ENCODE measurements at regions not wholly inside any gene's neighbourhood (a gene's known extent, or its start where the extent isn't known, plus 50 kb on each side); places are given as distances from the start of the nearest gene placed in this dataset.
"Not testable (repeated sequence)": the region's sequence is repeated elsewhere in the genome, so short reads cannot be mapped to it uniquely, and the experiment has no call there.

- DNase-seq: not testable (repeated sequence)
These were observed 180.9 kb downstream of the KLF13 start for GRCh38 chr15:31507573-31507972.

GRCh38 chr15:31508656-31509055 is 182.0 kb downstream of the KLF13 start:
- DNase-seq: no peak

GRCh38 chr15:31510057-31510456 is 183.4 kb downstream of the KLF13 start:
- DNase-seq: no peak

GRCh38 chr15:31511707-31512310 is 185.2 kb downstream of the KLF13 start:
- no peak for DNase-seq

- no peak for DNase-seq
These were observed 186.5 kb downstream of the KLF13 start for GRCh38 chr15:31513178-31513577.

GRCh38 chr15:31516440-31516839 is 189.8 kb downstream of the KLF13 start:
- DNase-seq: no peak

GRCh38 chr15:31516874-31517273 is 190.2 kb downstream of the KLF13 start:
- no peak for DNase-seq

- no peak for DNase-seq
These were observed 191.1 kb downstream of the KLF13 start for GRCh38 chr15:31517711-31518110.

- no peak for DNase-seq
These were observed 195.4 kb downstream of the KLF13 start for GRCh38 chr15:31522028-31522427.

GRCh38 chr15:31523027-31523654 is 196.5 kb downstream of the KLF13 start:
- DNase-seq: no peak

GRCh38 chr15:31523655-31524049 is 197.0 kb downstream of the KLF13 start:
- DNase-seq: no peak

GRCh38 chr15:31525185-31525695 is 198.6 kb downstream of the KLF13 start:
- no peak for DNase-seq

- no peak for DNase-seq
These were observed 199.5 kb downstream of the KLF13 start for GRCh38 chr15:31525988-31526665.

- DNase-seq: no peak
These were observed 200.5 kb downstream of the KLF13 start for GRCh38 chr15:31526916-31527690.

GRCh38 chr15:31528846-31529245 is 202.2 kb downstream of the KLF13 start:
- peak in 15 of 51 donors; percentile 8 to 57 (median 29) for DNase-seq

- peak in 1 of 51 donors; percentile 10 for DNase-seq
These were observed 211.3 kb downstream of the KLF13 start for GRCh38 chr15:31537770-31538592.

GRCh38 chr15:31540633-31541032 is 214.0 kb downstream of the KLF13 start:
- no peak for DNase-seq

GRCh38 chr15:31544361-31544760 is 217.7 kb downstream of the KLF13 start:
- DNase-seq: no peak

- DNase-seq: no peak
These were observed 218.6 kb downstream of the KLF13 start for GRCh38 chr15:31545257-31545656.

- peak in 1 of 51 donors; percentile 25 for DNase-seq
These were observed 223.8 kb downstream of the KLF13 start for GRCh38 chr15:31550211-31550977.

Measured in hypothalamus (tissue), 51 donors.